ENCODE measurements at regions not wholly inside any gene's neighbourhood (a gene's known extent, or its start where the extent isn't known, plus 50 kb on each side); places are given as distances from the start of the nearest gene placed in this dataset.

GRCh38 chr16:14350626-14351025, 279.4 kb downstream of the PARN start:
- TF ChIP-seq POLR2A (IDR thresholded peaks at IDR 0.05) (no peak), CTCF (IDR thresholded peaks at IDR 0.05) (no peak)
